ENCODE measurements at regions not wholly inside any gene's neighbourhood (a gene's known extent, or its start where the extent isn't known, plus 50 kb on each side); places are given as distances from the start of the nearest gene placed in this dataset.

DNA sequence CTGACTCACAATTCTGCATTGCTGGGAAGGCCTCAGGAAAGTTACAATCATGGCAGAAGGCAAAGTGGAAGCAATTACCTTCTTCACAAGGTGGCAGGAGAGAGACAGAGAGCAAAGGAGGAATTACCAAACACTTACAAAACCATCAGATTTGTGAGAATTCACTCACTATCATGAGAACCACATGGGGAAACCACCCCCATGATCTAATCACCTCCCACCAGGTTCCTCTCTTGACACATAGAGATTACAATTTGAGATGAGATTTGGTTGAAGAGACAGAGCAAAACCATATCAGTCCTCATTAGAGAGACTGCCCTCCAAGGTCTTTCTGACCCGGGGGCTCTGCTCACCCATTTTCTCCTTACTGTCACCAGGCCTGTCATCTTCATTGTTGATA lies 1582.3 kb upstream of the TMEM132C start:
- Histone ChIP-seq H3K27ac (ENCODE audit: low read depth, low read length) (no peak overlapping the region), H3K9me3 (ENCODE audit: low read depth, low read length) (no peaks in the 10 kb centered on the region), H3K4me2 (ENCODE audit: insufficient read depth, low read length) (no peak overlapping the region), H2AFZ (ENCODE audit: low read length) (no peak overlapping the region), H3K27me3 (ENCODE audit: insufficient read depth, low read length) (no peaks in the 10 kb centered on the region), H3K4me3 (ENCODE audit: insufficient read depth, low read length) (no peak overlapping the region), H4K20me1 (ENCODE audit: insufficient read depth, low read length) (no peaks in the 10 kb centered on the region), H3K36me3 (ENCODE audit: insufficient read depth, low read length) (no peaks in the 10 kb centered on the region), H3K4me1 (ENCODE audit: insufficient read depth, low read length) (no peaks in the 10 kb centered on the region), H3K79me2 (ENCODE audit: insufficient read depth, low read length) (no peaks in the 10 kb centered on the region)
- TF ChIP-seq, protein P1, sequence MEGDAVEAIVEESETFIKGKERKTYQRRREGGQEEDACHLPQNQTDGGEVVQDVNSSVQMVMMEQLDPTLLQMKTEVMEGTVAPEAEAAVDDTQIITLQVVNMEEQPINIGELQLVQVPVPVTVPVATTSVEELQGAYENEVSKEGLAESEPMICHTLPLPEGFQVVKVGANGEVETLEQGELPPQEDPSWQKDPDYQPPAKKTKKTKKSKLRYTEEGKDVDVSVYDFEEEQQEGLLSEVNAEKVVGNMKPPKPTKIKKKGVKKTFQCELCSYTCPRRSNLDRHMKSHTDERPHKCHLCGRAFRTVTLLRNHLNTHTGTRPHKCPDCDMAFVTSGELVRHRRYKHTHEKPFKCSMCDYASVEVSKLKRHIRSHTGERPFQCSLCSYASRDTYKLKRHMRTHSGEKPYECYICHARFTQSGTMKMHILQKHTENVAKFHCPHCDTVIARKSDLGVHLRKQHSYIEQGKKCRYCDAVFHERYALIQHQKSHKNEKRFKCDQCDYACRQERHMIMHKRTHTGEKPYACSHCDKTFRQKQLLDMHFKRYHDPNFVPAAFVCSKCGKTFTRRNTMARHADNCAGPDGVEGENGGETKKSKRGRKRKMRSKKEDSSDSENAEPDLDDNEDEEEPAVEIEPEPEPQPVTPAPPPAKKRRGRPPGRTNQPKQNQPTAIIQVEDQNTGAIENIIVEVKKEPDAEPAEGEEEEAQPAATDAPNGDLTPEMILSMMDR (IDR thresholded peaks at IDR 0.05; ENCODE audit: extremely low read depth, low read depth, low read length), result no peak
- no peak for DNase-seq (ENCODE audit: insufficient read length, low spot score, missing footprints)

DNA sequence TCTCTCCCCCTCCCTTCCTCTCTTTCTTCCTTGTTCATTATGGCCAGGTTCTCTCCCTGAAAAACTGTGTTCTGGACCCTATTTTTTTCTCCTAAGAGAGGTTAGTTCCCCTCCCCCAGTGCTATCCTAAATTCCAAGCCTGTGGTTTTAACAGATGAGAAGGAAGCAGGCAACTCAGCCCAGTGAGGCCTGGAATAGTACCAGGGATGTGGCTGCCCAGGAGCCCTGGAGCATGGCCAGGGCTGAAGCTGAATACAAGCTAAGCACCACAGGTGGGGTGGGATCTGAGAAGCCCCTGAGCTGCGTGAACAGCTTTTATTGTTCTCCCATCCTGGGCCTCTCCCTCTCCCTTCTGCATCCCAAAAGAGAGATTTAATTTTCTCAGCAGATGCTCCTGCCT lies 1581.3 kb upstream of the TMEM132C start:
- Histone ChIP-seq H2AFZ (ENCODE audit: low read length) (no peak overlapping the region), H3K27me3 (ENCODE audit: insufficient read depth, low read length) (no peaks in the 10 kb centered on the region), H3K27ac (ENCODE audit: low read depth, low read length) (no peak overlapping the region), H3K4me3 (ENCODE audit: insufficient read depth, low read length) (no peak overlapping the region), H3K4me1 (ENCODE audit: insufficient read depth, low read length) (no peaks in the 10 kb centered on the region), H3K36me3 (ENCODE audit: insufficient read depth, low read length) (no peaks in the 10 kb centered on the region), H4K20me1 (ENCODE audit: insufficient read depth, low read length) (no peaks in the 10 kb centered on the region), H3K79me2 (ENCODE audit: insufficient read depth, low read length) (no peaks in the 10 kb centered on the region), H3K9me3 (ENCODE audit: low read depth, low read length) (no peaks in the 10 kb centered on the region), H3K4me2 (ENCODE audit: insufficient read depth, low read length) (no peak overlapping the region)
- TF ChIP-seq, protein P1 (IDR thresholded peaks at IDR 0.05; ENCODE audit: extremely low read depth, low read depth, low read length), result no peak
- DNase-seq (ENCODE audit: insufficient read length, low spot score, missing footprints), result no peak

DNA sequence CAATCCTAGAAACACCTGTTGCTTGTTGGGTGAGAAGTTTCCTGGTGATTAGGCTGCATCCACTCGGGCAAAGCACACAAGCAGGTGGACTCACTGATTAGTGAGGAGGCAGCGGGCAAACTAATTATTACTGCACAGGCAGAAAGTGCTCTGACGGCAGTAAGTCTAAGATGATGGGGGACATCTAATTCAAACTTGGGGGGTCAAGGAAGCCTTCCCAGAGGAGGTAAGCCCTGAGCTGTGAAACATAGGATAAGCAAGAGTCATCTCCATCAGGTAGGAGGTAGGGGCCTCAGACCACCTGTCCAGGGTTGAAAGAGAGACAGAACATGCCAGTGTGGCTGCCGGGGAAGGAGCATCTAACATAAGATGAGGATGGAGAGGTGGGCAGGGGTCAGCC lies 1578.4 kb upstream of the TMEM132C start:
- Histone ChIP-seq H3K4me2 (ENCODE audit: insufficient read depth, low read length) (no peak overlapping the region), H3K4me1 (ENCODE audit: insufficient read depth, low read length) (no peaks in the 10 kb centered on the region), H4K20me1 (ENCODE audit: insufficient read depth, low read length) (no peaks in the 10 kb centered on the region), H2AFZ (ENCODE audit: low read length) (no peak overlapping the region), H3K4me3 (ENCODE audit: insufficient read depth, low read length) (no peak overlapping the region), H3K9me3 (ENCODE audit: low read depth, low read length) (no peaks in the 10 kb centered on the region), H3K27ac (ENCODE audit: low read depth, low read length) (no peak overlapping the region), H3K36me3 (ENCODE audit: insufficient read depth, low read length) (no peaks in the 10 kb centered on the region), H3K79me2 (ENCODE audit: insufficient read depth, low read length) (no peaks in the 10 kb centered on the region), H3K27me3 (ENCODE audit: insufficient read depth, low read length) (no peaks in the 10 kb centered on the region)
- no peak for DNase-seq (ENCODE audit: insufficient read length, low spot score, missing footprints)
- TF ChIP-seq, protein P1 (IDR thresholded peaks at IDR 0.05; ENCODE audit: extremely low read depth, low read depth, low read length), result no peak

DNA sequence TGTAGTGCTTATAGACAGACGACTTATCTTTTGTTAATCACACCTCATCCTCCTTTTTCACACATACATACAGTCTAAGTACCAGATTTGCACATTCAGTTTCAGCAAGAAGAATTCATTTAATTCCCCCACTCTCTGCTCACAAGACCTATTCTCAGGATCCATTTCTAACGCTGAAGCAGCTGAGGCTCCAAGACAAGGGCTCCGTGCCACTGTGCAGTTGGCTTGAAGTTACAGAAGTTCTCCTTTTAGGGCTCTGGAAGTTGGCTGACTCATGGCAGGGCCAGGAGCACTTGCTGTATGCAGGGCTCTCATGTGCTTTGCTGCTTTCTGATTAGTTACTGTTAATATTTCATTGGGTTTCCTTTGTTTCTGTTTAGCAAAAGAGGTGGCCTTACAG lies 1566.9 kb upstream of the TMEM132C start:
- Histone ChIP-seq H2AFZ (ENCODE audit: low read length) (no peak overlapping the region), H3K4me1 (ENCODE audit: insufficient read depth, low read length) (no peaks in the 10 kb centered on the region), H3K27me3 (ENCODE audit: insufficient read depth, low read length) (no peaks in the 10 kb centered on the region), H3K4me2 (ENCODE audit: insufficient read depth, low read length) (no peak overlapping the region), H3K27ac (ENCODE audit: low read depth, low read length) (no peak overlapping the region), H4K20me1 (ENCODE audit: insufficient read depth, low read length) (no peaks in the 10 kb centered on the region), H3K79me2 (ENCODE audit: insufficient read depth, low read length) (no peaks in the 10 kb centered on the region), H3K9me3 (ENCODE audit: low read depth, low read length) (no peaks in the 10 kb centered on the region), H3K4me3 (ENCODE audit: insufficient read depth, low read length) (no peak overlapping the region), H3K36me3 (ENCODE audit: insufficient read depth, low read length) (no peaks in the 10 kb centered on the region)
- TF ChIP-seq, protein P1 (IDR thresholded peaks at IDR 0.05; ENCODE audit: extremely low read depth, low read depth, low read length), result no peak
- no peak for DNase-seq (ENCODE audit: insufficient read length, low spot score, missing footprints)
